ENCODE measurements at regions not wholly inside any gene's neighbourhood (a gene's known extent, or its start where the extent isn't known, plus 50 kb on each side); places are given as distances from the start of the nearest gene placed in this dataset.

GRCh38 chr4:151604238-151604637 is 156.6 kb downstream of the GATB start:
- TF ChIP-seq CTCF (IDR thresholded peaks at IDR 0.05; ENCODE audit: control extremely low read depth, extremely low read depth, low read depth, missing control alignments): peak; percentile 33
- no peak for DNase-seq (ENCODE audit: extremely low spot score)
- ChIA-PET POLR2A (no interaction called here), CTCF (interaction anchor here (0.7 to 1.5 kb wide), 6 partner anchors 13 to 487 kb away, joined by 3 to 6 read pairs (median 4); no protein-coding TSS in a partner anchor)

GRCh38 chr4:151605215-151605614 is 155.6 kb downstream of the GATB start:
- CTCF ChIA-PET: no interaction called here
- POLR2A ChIA-PET: no interaction called here

GRCh38 chr4:151606061-151606460 is 154.7 kb downstream of the GATB start:
- CTCF ChIA-PET: no interaction called here
- POLR2A ChIA-PET: no interaction called here
- no peak for DNase-seq (ENCODE audit: extremely low spot score)
- TF ChIP-seq CTCF (IDR thresholded peaks at IDR 0.05; ENCODE audit: control extremely low read depth, extremely low read depth, low read depth, missing control alignments): no peak

More at GRCh38 chr4:151605215-151605614, 155.6 kb downstream of the GATB start:
- no peak for DNase-seq (ENCODE audit: extremely low spot score)
- no peak for TF ChIP-seq CTCF (IDR thresholded peaks at IDR 0.05; ENCODE audit: control extremely low read depth, extremely low read depth, low read depth, missing control alignments)

GRCh38 chr4:151610229-151610628 is 150.6 kb downstream of the GATB start:
- ChIA-PET CTCF (no interaction called here), POLR2A (no interaction called here)
- TF ChIP-seq CTCF (IDR thresholded peaks at IDR 0.05; ENCODE audit: control extremely low read depth, extremely low read depth, low read depth, missing control alignments): no peak
- DNase-seq (ENCODE audit: extremely low spot score): no peak

- POLR2A ChIA-PET: no interaction called here
- TF ChIP-seq CTCF (IDR thresholded peaks at IDR 0.05; ENCODE audit: control extremely low read depth, extremely low read depth, low read depth, missing control alignments): no peak
These were observed 148.8 kb downstream of the GATB start for GRCh38 chr4:151611960-151612359.

GRCh38 chr4:151613290-151613689 is 147.5 kb downstream of the GATB start:
- TF ChIP-seq CTCF (IDR thresholded peaks at IDR 0.05; ENCODE audit: control extremely low read depth, extremely low read depth, low read depth, missing control alignments): no peak
- ChIA-PET CTCF (interaction anchor here (1.6 kb wide), 1 partner anchor 13 kb away, joined by 3 read pairs; no protein-coding TSS in a partner anchor), POLR2A (interaction anchor here (0.6 kb wide), 1 partner anchor 691 kb away, joined by 3 read pairs; no protein-coding TSS in a partner anchor)
- no peak for DNase-seq (ENCODE audit: extremely low spot score)

More at GRCh38 chr4:151611960-151612359, 148.8 kb downstream of the GATB start:
- DNase-seq (ENCODE audit: extremely low spot score): no peak
- CTCF ChIA-PET: no interaction called here
